Skin epidermis (tissue), 12 donors: ENCODE measurements at regions not wholly inside any gene's neighbourhood (a gene's known extent, or its start where the extent isn't known, plus 50 kb on each side); places are given as distances from the start of the nearest gene placed in this dataset.
"Not testable (repeated sequence)": the region's sequence is repeated elsewhere in the genome, so short reads cannot be mapped to it uniquely, and the experiment has no call there.

Experiments
- H3K27ac ChIP-seq, 21 experiments: fragments of 200-600 bp; sonication (generic) in 11 of 21; one replicate each; pipeline ENCODE4 v1.5.0; 2020; ENCODE audit warnings: mild to moderate bottlenecking in 3 of 21, inconsistent platforms in 2 of 21, moderate library complexity in 2 of 21
- H3K4me3 ChIP-seq, 7 experiments: fragments of 200-600 bp; sonication (generic) in 2 of 7; one replicate each; pipeline ENCODE4 v1.5.0; 2020; ENCODE audit warnings: inconsistent platforms in 2 of 7, mild to moderate bottlenecking in 2 of 7, moderate library complexity in 1 of 7

DNA sequence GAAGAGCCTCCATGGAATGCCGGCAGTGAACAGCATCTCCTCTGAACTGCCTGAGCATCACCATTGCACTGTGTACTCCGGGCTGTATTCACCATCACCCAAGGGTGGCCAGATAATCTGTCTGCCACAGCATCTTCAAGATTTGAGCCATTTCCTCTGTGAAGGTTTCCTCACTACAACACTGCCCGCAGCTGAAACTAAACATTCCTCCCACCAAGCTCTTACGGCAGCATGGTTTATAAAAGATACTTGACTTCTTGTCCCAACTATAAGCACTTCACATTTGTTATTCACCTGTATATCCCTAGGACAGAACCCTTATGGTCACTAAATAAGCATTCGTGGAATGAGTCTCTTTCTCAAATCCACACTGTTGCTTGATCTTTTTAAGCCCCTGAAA is 125.9 kb downstream of the SST start:
- Histone ChIP-seq H3K27ac (no peak overlapping the region), H3K4me3 (no peak overlapping the region)

GRCh38 chr3:187540847-187541246 is 129.3 kb downstream of the SST start:
- no peak overlapping the region for H3K4me3 ChIP-seq
- H3K27ac ChIP-seq: no peak overlapping the region

GRCh38 chr3:187536185-187536584 is 134.0 kb downstream of the SST start:
- no peak overlapping the region for H3K4me3 ChIP-seq
- no peak overlapping the region for H3K27ac ChIP-seq

- no peak overlapping the region for H3K4me3 ChIP-seq
- no peak overlapping the region for H3K27ac ChIP-seq
Measured at GRCh38 chr3:187533797-187534196, 136.4 kb downstream of the SST start.

GRCh38 chr3:187531831-187532230 is 138.4 kb downstream of the SST start:
- Histone ChIP-seq H3K4me3 (no peak overlapping the region), H3K27ac (no peak overlapping the region)

- Histone ChIP-seq H3K27ac (no peak overlapping the region), H3K4me3 (no peak overlapping the region)
Measured at GRCh38 chr3:187522890-187523289, 147.3 kb downstream of the SST start.

GRCh38 chr3:187522293-187522692 is 147.9 kb downstream of the SST start:
- Histone ChIP-seq H3K27ac (no peak overlapping the region), H3K4me3 (no peak overlapping the region)

DNA sequence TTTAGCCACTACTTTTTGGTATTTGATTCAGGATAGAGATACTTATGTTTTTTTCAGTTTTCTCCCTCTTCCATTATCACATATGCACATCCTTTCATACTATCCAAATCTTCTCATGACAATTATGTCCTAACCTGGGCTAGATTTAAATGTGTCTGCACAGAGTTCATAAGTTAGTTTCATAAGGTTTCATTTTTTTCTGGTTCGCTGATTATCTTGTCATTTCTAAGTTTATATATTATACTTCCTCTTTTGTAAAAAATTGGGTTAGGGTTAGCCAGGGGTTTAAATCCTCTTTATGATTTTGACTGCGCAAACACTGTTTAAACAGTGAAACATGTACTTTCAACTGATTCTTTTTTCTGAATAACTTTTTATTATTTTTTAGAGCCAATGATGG is 148.6 kb downstream of the SST start:
- no peak overlapping the region for H3K4me3 ChIP-seq
- no peak overlapping the region for H3K27ac ChIP-seq

DNA sequence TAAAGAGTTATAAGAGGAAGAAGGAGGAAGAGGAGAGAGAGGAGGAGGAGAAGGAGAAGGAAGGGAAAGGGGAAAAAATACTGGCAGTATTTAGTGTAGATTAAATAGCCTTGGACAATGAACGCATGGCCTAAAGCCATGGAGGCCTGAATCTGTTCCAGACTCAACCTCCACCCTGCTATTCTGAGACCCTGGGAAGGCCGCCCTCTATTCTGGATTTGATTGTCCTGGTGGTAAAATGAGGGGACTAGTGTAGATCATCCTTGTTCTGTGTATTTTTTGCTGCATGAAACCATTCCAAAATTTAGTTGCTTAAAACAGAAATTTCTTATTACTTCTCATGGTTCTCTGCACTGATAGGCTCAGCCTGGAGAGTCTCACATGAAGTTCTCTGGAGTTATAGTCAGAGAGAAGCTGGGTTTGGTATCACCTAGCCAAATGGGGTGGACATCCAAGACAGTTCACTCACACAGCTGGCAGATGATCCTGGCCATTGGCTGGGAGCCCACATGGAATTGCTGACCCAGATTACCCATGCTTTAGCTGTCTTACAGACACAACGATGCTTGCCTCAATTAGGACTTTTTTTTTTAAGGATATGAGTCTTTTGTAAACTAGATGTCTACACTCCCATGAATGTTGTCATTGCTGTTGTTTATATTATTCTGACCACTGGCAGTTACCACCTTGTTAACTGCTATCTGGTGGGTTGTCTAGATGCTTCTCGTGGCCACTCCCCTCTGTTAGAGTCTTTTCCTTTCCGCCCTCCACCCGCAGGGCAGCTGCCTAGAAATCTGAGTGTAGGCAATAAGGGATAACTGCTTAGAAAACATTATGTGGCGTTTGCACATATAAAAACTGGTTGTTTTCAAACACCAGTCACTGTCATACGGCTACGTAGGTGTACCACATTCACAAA is 149.9 kb downstream of the SST start:
- no peak overlapping the region for H3K4me3 ChIP-seq
- H3K27ac ChIP-seq: no peak overlapping the region

DNA sequence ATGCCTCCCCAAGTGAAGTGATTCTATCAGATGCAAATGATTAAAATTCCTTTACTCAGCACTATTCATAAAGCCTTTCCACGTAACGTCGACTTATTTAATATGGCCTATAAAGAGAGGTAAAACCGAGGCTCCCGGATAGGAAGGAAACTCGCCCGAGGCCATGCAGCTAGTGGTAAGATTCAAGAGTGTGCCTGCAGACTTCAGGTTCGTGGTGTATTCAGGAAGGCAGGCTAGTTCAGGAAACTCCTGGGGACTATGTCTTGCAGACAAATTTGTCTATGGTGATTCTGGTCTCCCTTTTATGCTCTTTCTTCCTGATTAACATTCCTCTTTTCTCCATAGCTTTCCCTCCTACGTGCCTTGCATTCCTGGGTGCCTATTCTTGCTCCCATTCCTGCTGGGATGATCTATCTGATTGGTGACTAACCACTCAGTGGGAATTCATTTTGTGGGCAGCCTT is 150.7 kb downstream of the SST start:
- Histone ChIP-seq H3K27ac (no peak overlapping the region), H3K4me3 (no peak overlapping the region)

GRCh38 chr3:187518616-187519015 is 150.4 kb downstream of the RTP4 start:
- no peak overlapping the region for H3K4me3 ChIP-seq
- no peak overlapping the region for H3K27ac ChIP-seq

DNA sequence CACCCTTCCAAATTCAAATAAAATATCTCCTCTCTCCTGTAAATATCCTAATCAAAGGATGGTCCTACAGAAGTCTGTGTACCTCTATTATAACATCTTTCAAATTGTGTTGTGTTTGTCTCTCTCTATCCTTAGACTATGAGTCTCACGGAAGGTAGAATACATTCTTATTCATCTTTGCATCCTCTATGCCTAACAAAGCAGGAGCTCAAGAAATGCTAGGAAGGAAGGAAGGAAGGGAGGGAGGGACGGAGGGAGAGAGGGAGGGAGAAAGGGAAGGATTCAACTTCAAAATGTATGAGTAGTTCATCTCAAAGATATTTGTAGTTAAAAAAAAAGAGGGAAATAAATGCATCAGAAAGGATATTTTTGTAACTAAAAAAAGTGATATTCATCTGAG is 150.0 kb downstream of the RTP4 start:
- H3K4me3 ChIP-seq: no peak overlapping the region
- H3K27ac ChIP-seq: no peak overlapping the region

DNA sequence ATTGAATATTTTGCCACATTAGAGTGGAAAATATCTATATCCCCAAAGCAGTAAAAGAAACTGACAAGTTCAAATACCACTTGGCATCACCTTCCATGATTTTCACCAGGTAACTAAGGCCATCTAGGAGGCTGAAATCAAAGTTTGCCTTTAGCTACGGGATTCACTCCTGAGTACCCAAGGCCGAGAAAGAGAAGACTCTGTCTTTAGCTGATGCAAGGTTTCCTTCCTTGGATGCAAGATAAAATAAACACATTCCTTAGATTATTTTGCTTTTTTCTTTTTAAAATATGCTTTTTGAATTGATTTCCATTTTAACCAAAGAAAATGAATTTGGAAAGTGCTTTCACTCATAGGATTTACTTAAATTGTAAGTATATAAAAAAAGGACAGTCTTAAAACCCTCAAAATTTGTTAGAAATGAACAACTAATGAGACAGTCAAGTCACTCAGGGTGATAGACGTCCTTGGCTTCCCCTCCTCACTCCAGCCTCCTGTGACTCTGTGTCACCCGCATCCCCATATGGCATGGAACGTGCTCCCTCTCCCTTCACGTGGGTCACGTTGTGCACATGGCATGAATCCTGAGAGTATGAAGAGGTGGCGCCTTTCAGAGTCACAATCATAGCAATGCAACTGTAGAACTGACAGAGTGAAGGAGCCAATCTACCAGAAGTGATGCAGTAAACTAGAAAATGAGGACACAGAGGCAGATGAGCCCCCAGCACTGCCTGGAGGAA is 148.4 kb downstream of the RTP4 start:
- H3K4me3 ChIP-seq: no peak overlapping the region

GRCh38 chr3:187507905-187508304 is 139.7 kb downstream of the RTP4 start:
- no peak overlapping the region for H3K4me3 ChIP-seq
- H3K27ac ChIP-seq: no peak overlapping the region

More for the DNA sequence above, 148.4 kb downstream of the RTP4 start:
- no peak overlapping the region for H3K27ac ChIP-seq

GRCh38 chr3:187507266-187507665 is 139.1 kb downstream of the RTP4 start:
- H3K4me3 ChIP-seq: no peak overlapping the region
- H3K27ac ChIP-seq: no peak overlapping the region

GRCh38 chr3:187504435-187504834 is 136.2 kb downstream of the RTP4 start:
- Histone ChIP-seq H3K4me3 (no peak overlapping the region), H3K27ac (no peak overlapping the region)

- Histone ChIP-seq H3K4me3 (no peak overlapping the region), H3K27ac (no peak overlapping the region)
Measured at GRCh38 chr3:187498211-187498724, 130.1 kb downstream of the RTP4 start.

- Histone ChIP-seq H3K27ac (no peak overlapping the region), H3K4me3 (no peak overlapping the region)
Measured at GRCh38 chr3:187497052-187497451, 128.9 kb downstream of the RTP4 start.

- not testable (repeated sequence) for H3K27ac ChIP-seq
Measured at GRCh38 chr3:187494056-187494455, 125.9 kb downstream of the RTP4 start.

GRCh38 chr3:187491371-187491770 is 123.2 kb downstream of the RTP4 start:
- H3K4me3 ChIP-seq: no peak overlapping the region
- H3K27ac ChIP-seq: no peak overlapping the region

More at GRCh38 chr3:187494056-187494455, 125.9 kb downstream of the RTP4 start:
- not testable (repeated sequence) for H3K4me3 ChIP-seq

GRCh38 chr3:187490366-187490765 is 122.2 kb downstream of the RTP4 start:
- no peak overlapping the region for H3K27ac ChIP-seq
- no peak overlapping the region for H3K4me3 ChIP-seq
